ENCODE measurements at regions not wholly inside any gene's neighbourhood (a gene's known extent, or its start where the extent isn't known, plus 50 kb on each side); places are given as distances from the start of the nearest gene placed in this dataset.

DNA sequence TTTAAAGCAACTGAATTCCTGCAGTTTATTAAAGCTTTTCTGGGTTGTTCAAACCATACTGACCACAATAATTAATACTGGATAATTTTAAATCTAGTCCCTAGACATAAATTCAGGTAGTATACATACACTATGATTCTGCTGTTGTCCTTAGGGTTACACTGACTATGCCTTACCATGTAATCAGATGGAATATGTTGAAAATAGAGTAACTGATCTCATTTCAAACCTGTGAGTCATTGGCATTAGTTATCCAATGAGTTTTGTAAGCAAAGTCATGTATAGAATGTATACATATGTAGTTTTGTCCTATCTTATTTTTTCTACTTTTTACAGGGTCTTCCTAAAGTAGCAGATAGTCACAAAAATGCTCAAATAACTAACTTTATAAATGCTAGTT is 517.1 kb upstream of the CCDC54 start:
- Histone ChIP-seq H3K9me3 (ENCODE audit: insufficient read depth, low read length, severe bottlenecking) (no peaks in the 10 kb centered on the region), H3K4me1 (ENCODE audit: insufficient read depth, low read length) (no peaks in the 10 kb centered on the region), H3K9ac (ENCODE audit: low read depth, low read length) (no peak overlapping the region), H3K4me3 (ENCODE audit: low read depth in 1 of 2, low read length in 2 of 2) (no peak overlapping the region), H3K36me3 (ENCODE audit: insufficient read depth, low read length) (no peaks in the 10 kb centered on the region), H3K79me2 (ENCODE audit: insufficient read depth, low read length) (no peaks in the 10 kb centered on the region), H3K27ac (ENCODE audit: low read length) (no peak overlapping the region), H4K20me1 (ENCODE audit: insufficient read depth, low read length) (no peaks in the 10 kb centered on the region), H2AFZ (ENCODE audit: low read depth, low read length) (no peak overlapping the region), H3K4me2 (ENCODE audit: insufficient read depth, low read length) (no peak overlapping the region), H3K27me3 (ENCODE audit: insufficient read depth, low read length, poor library complexity) (no peaks in the 10 kb centered on the region)
- TF ChIP-seq, protein P1, sequence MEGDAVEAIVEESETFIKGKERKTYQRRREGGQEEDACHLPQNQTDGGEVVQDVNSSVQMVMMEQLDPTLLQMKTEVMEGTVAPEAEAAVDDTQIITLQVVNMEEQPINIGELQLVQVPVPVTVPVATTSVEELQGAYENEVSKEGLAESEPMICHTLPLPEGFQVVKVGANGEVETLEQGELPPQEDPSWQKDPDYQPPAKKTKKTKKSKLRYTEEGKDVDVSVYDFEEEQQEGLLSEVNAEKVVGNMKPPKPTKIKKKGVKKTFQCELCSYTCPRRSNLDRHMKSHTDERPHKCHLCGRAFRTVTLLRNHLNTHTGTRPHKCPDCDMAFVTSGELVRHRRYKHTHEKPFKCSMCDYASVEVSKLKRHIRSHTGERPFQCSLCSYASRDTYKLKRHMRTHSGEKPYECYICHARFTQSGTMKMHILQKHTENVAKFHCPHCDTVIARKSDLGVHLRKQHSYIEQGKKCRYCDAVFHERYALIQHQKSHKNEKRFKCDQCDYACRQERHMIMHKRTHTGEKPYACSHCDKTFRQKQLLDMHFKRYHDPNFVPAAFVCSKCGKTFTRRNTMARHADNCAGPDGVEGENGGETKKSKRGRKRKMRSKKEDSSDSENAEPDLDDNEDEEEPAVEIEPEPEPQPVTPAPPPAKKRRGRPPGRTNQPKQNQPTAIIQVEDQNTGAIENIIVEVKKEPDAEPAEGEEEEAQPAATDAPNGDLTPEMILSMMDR (IDR thresholded peaks at IDR 0.05; ENCODE audit: borderline replicate concordance, extremely low read depth, low read length, poor library complexity, severe bottlenecking): no peak
- TF ChIP-seq EZH2 (IDR thresholded peaks at IDR 0.05; ENCODE audit: borderline replicate concordance, low read depth, low read length, severe bottlenecking): no peak
- DNase-seq (no peak), ATAC-seq (ENCODE audit: insufficient read depth, low read depth) (no peak)

DNA sequence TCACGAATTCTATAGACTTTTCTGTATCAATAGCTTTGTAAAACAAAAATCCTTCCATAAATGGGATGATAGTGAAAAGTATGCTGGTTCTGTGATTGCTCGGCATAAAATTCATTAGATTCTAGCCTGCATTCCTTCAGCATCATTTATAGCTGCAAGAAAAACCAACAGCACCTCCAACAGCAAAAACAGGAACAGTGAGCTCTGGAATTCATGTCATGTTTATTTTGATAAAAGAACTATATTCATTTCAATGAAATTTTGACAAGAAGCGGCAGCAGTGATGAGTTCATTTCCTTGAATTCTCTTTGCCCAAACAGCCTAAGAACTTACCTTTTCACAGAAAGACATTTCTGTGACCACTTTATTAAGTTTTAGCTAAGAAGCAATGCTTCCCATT is 515.2 kb upstream of the CCDC54 start:
- H3K9me3 ChIP-seq (ENCODE audit: insufficient read depth, low read length, severe bottlenecking): no peaks in the 10 kb centered on the region
- no peak overlapping the region for H3K4me3 ChIP-seq (ENCODE audit: low read depth in 1 of 2, low read length in 2 of 2)
- ATAC-seq (ENCODE audit: insufficient read depth, low read depth) (no peak), DNase-seq (no peak)
- no peak overlapping the region; the same call in 1 of the 2 replicates for H2AFZ ChIP-seq (ENCODE audit: low read depth, low read length)
- no peaks in the 10 kb centered on the region for H4K20me1 ChIP-seq (ENCODE audit: insufficient read depth, low read length)
- no peak overlapping the region for H3K27ac ChIP-seq (ENCODE audit: low read length)
- H3K4me2 ChIP-seq (ENCODE audit: insufficient read depth, low read length): no peak overlapping the region
- no peaks in the 10 kb centered on the region for H3K36me3 ChIP-seq (ENCODE audit: insufficient read depth, low read length)
- H3K4me1 ChIP-seq (ENCODE audit: insufficient read depth, low read length): no peaks in the 10 kb centered on the region
- no peaks in the 10 kb centered on the region for H3K27me3 ChIP-seq (ENCODE audit: insufficient read depth, low read length, poor library complexity)
- no peak for TF ChIP-seq EZH2 (IDR thresholded peaks at IDR 0.05; ENCODE audit: borderline replicate concordance, low read depth, low read length, severe bottlenecking)
- TF ChIP-seq, protein P1 (IDR thresholded peaks at IDR 0.05; ENCODE audit: borderline replicate concordance, extremely low read depth, low read length, poor library complexity, severe bottlenecking): peak; percentile 22
- no peaks in the 10 kb centered on the region for H3K79me2 ChIP-seq (ENCODE audit: insufficient read depth, low read length)
- no peak overlapping the region for H3K9ac ChIP-seq (ENCODE audit: low read depth, low read length)

- H3K9me3 ChIP-seq (ENCODE audit: insufficient read depth, low read length, severe bottlenecking): no peaks in the 10 kb centered on the region
- DNase-seq: peak; percentile 17
- no peaks in the 10 kb centered on the region for H3K36me3 ChIP-seq (ENCODE audit: insufficient read depth, low read length)
- no peaks in the 10 kb centered on the region for H3K79me2 ChIP-seq (ENCODE audit: insufficient read depth, low read length)
- H3K27ac ChIP-seq (ENCODE audit: low read length): peak overlapping the region; percentile 74
- no peaks in the 10 kb centered on the region for H3K27me3 ChIP-seq (ENCODE audit: insufficient read depth, low read length, poor library complexity)
- H3K4me3 ChIP-seq (ENCODE audit: low read depth in 1 of 2, low read length in 2 of 2): no peak overlapping the region
- peak overlapping the region; percentile 34 for H3K9ac ChIP-seq (ENCODE audit: low read depth, low read length)
- H2AFZ ChIP-seq (ENCODE audit: low read depth, low read length): 0 out of 2 replicates have a peak overlapping the region, but pooled peaks have one; percentile 6
- ATAC-seq (ENCODE audit: insufficient read depth, low read depth): peak; percentile 76
- TF ChIP-seq EZH2 (IDR thresholded peaks at IDR 0.05; ENCODE audit: borderline replicate concordance, low read depth, low read length, severe bottlenecking): no peak
- TF ChIP-seq, protein P1 (IDR thresholded peaks at IDR 0.05; ENCODE audit: borderline replicate concordance, extremely low read depth, low read length, poor library complexity, severe bottlenecking): no peak
- H3K4me1 ChIP-seq (ENCODE audit: insufficient read depth, low read length): peaks cover 68% of the 10 kb centered on the region
- H3K4me2 ChIP-seq (ENCODE audit: insufficient read depth, low read length): peak overlapping the region; percentile 34
- H4K20me1 ChIP-seq (ENCODE audit: insufficient read depth, low read length): no peaks in the 10 kb centered on the region
Measured at GRCh38 chr3:106877627-106878026, 499.6 kb upstream of the CCDC54 start.

DNA sequence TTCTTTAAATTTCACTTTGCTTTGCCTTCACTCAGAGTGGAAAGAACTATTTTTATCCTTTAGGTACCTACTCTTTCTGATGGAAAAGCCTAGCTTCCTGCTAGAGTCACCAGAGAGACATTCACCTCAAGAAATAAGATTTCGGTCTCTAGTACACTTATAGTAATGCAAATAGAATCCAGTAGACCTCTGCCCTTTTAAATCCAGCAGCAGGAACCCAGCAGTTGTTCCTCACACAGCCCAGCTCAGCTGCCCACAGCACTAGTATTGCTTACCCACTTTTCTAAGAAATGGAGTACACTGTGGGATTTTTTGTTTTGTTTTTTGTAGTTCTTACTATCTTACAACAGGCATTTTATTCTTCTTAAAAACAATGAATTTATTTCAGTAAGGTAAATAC is 497.0 kb upstream of the CCDC54 start:
- H2AFZ ChIP-seq (ENCODE audit: low read depth, low read length): peak overlapping the region; percentile 67

More for the DNA sequence above, 497.0 kb upstream of the CCDC54 start:
- Histone ChIP-seq H3K9me3 (ENCODE audit: insufficient read depth, low read length, severe bottlenecking) (no peaks in the 10 kb centered on the region), H3K36me3 (ENCODE audit: insufficient read depth, low read length) (no peaks in the 10 kb centered on the region), H3K79me2 (ENCODE audit: insufficient read depth, low read length) (no peaks in the 10 kb centered on the region), H3K4me3 (ENCODE audit: low read depth in 1 of 2, low read length in 2 of 2) (0 out of 4 replicates have a peak overlapping the region, but pooled peaks of 1 of the 2 experiments have one; percentile 2), H3K9ac (ENCODE audit: low read depth, low read length) (peak overlapping the region; percentile 46), H3K27me3 (ENCODE audit: insufficient read depth, low read length, poor library complexity) (no peaks in the 10 kb centered on the region), H3K4me2 (ENCODE audit: insufficient read depth, low read length) (peak overlapping the region; percentile 45), H4K20me1 (ENCODE audit: insufficient read depth, low read length) (no peaks in the 10 kb centered on the region), H3K27ac (ENCODE audit: low read length) (peak overlapping the region; percentile 81), H3K4me1 (ENCODE audit: insufficient read depth, low read length) (peaks cover 68% of the 10 kb centered on the region)
- TF ChIP-seq EZH2 (IDR thresholded peaks at IDR 0.05; ENCODE audit: borderline replicate concordance, low read depth, low read length, severe bottlenecking): no peak
- TF ChIP-seq, protein P1 (IDR thresholded peaks at IDR 0.05; ENCODE audit: borderline replicate concordance, extremely low read depth, low read length, poor library complexity, severe bottlenecking): no peak
- ATAC-seq (ENCODE audit: insufficient read depth, low read depth): peak; percentile 66
- peak; percentile 51 for DNase-seq
